ENCODE measurements at regions not wholly inside any gene's neighbourhood (a gene's known extent, or its start where the extent isn't known, plus 50 kb on each side); places are given as distances from the start of the nearest gene placed in this dataset.

DNA sequence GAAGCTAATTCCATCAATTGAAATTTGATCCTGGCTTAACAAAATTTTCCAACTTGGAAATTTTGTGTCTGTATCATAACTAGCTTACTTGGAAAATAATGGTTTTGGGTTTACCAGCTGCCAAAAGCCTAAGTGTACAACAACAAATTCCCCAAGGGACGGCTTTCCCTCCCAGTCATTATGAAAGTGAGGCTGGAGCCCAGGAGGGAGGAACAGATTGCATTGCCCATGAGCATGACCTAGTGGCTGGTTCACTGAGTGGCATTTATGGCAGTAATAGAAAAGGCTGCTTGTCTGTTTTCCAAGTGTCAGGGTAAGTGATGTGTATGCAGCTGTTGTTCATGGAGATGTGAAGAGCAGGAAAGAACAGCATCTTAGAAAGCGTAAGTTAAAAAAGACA is 70.8 kb upstream of the HHIP start:
- Histone ChIP-seq H3K9me3 (ENCODE audit: low read depth) (no peaks in the 10 kb centered on the region), H3K4me2 (ENCODE audit: unreplicated experiment) (no peak overlapping the region), H3K27me3 (replicated peaks; ENCODE audit: insufficient read depth) (no peaks in the 10 kb centered on the region), H3K36me3 (ENCODE audit: low read depth) (no peaks in the 10 kb centered on the region), H3K4me3 (no peak overlapping the region), H3K27ac (no peak overlapping the region), H2AFZ (no peak overlapping the region), H3K4me1 (ENCODE audit: insufficient read depth) (peaks cover 18% of the 10 kb centered on the region), H3K9me2 (ENCODE audit: insufficient read depth) (no peaks in the 10 kb centered on the region), H4K20me1 (ENCODE audit: insufficient read depth) (no peaks in the 10 kb centered on the region), H3F3A (ENCODE audit: insufficient read depth) (peaks cover 15% of the 10 kb centered on the region), H3K79me2 (ENCODE audit: insufficient read depth) (no peaks in the 10 kb centered on the region), H3K9ac (no peak overlapping the region)
- whole genome bisulfite sequencing, 2 experiments (ENCODE audit: low coverage in 1 of 2, low lambda C conversion rate in 2 of 2, missing lambda C conversion rate in 2 of 2): 56 to 65% methylated on average over 2 of the region's 2 CpGs
- in situ Hi-C loops (cut with MboI): no loop called here
- TF ChIP-seq EZH2 (IDR thresholded peaks at IDR 0.05; ENCODE audit: insufficient read depth, poor library complexity, severe bottlenecking): no peak
- TF ChIP-seq EZH2phosphoT487 (IDR thresholded peaks at IDR 0.05; ENCODE audit: insufficient read depth, low read depth): no peak
- peak; percentile 30 for DNase-seq

DNA sequence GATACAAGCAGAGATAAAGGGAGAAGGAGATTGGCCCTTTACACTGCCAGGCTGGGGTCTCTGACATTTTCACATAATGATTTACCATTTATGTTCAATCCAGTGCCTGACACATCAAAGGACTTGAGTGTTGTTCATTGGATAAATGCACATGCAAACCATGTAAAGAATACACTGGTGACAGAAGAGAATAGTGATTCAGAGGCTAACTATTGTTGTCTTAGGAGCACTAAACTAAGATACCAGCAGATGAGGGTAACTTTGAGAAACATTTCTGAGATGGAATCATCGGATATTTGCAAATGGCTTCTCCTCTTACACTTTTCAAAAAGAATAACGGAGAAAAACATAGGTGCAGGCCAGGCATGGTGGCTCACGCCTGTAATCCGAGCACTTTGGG is 67.3 kb upstream of the HHIP start:
- in situ Hi-C loops (cut with MboI): no loop called here
- no peaks in the 10 kb centered on the region for H3K27me3 ChIP-seq (replicated peaks; ENCODE audit: insufficient read depth)
- no peaks in the 10 kb centered on the region for H3K9me3 ChIP-seq (ENCODE audit: low read depth)
- DNase-seq: peak; percentile 46
- H3K9me2 ChIP-seq (ENCODE audit: insufficient read depth): no peaks in the 10 kb centered on the region
- H3K4me2 ChIP-seq (ENCODE audit: unreplicated experiment): no peak overlapping the region
- no peaks in the 10 kb centered on the region for H3K36me3 ChIP-seq (ENCODE audit: low read depth)
- no peaks in the 10 kb centered on the region for H3K79me2 ChIP-seq (ENCODE audit: insufficient read depth)
- peaks cover 49% of the 10 kb centered on the region for H3K4me1 ChIP-seq (ENCODE audit: insufficient read depth)
- no peak for TF ChIP-seq EZH2 (IDR thresholded peaks at IDR 0.05; ENCODE audit: insufficient read depth, poor library complexity, severe bottlenecking)
- no peak for TF ChIP-seq EZH2phosphoT487 (IDR thresholded peaks at IDR 0.05; ENCODE audit: insufficient read depth, low read depth)
- H4K20me1 ChIP-seq (ENCODE audit: insufficient read depth): no peaks in the 10 kb centered on the region
- 94 to 98% methylated on average over 4 of the region's 4 CpGs for WGBS, 2 experiments (ENCODE audit: low coverage in 1 of 2, low lambda C conversion rate in 2 of 2, missing lambda C conversion rate in 2 of 2)
- peaks cover 42% of the 10 kb centered on the region for H3F3A ChIP-seq (ENCODE audit: insufficient read depth)
- H3K9ac ChIP-seq: no peak overlapping the region
- no peak overlapping the region for H2AFZ ChIP-seq
- peak overlapping the region; percentile 27; the same call in 1 of the 2 replicates for H3K27ac ChIP-seq
- H3K4me3 ChIP-seq: no peak overlapping the region

DNA sequence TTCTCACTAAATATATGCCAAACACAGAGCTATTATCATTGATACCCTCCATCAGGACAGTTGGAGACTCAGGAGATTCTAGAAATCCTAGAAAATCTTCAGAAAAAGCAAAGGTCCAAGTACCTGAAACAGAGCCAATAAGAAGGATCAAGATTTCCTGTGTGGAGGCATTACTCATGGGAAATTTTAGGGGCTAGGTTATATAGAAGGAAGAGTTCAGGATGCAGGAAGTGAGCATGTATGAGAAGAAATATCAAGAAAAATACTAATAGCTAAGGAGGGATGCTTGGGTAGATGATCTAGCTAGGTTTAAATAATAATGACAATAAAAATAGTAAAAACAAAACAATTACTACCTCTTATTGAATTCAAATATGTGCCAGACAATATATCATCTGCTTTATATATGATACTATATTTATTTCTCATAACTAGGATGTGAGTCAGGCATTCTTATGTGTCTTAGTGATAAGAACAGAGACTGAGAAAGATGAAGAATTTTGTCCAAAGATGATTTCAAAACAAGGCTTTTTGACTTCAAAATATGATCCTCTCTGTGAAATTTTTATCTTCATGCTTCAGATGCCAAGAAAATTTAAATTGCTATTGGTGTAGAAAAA is 66.4 kb upstream of the HHIP start:
- Histone ChIP-seq H3K36me3 (ENCODE audit: low read depth) (no peaks in the 10 kb centered on the region), H3F3A (ENCODE audit: insufficient read depth) (peaks cover 42% of the 10 kb centered on the region), H3K9ac (no peak overlapping the region), H3K9me3 (ENCODE audit: low read depth) (no peaks in the 10 kb centered on the region), H2AFZ (0 out of 2 replicates have a peak overlapping the region, but pooled peaks have one; percentile 5), H3K27ac (peak overlapping the region; percentile 27), H3K4me1 (ENCODE audit: insufficient read depth) (peaks cover 54% of the 10 kb centered on the region), H3K4me2 (ENCODE audit: unreplicated experiment) (peak overlapping the region; percentile 37), H3K9me2 (ENCODE audit: insufficient read depth) (no peaks in the 10 kb centered on the region), H4K20me1 (ENCODE audit: insufficient read depth) (no peaks in the 10 kb centered on the region), H3K27me3 (replicated peaks; ENCODE audit: insufficient read depth) (no peaks in the 10 kb centered on the region), H3K4me3 (no peak overlapping the region), H3K79me2 (ENCODE audit: insufficient read depth) (no peaks in the 10 kb centered on the region)
- in situ Hi-C loops (cut with MboI): no loop called here
- no peak for TF ChIP-seq EZH2 (IDR thresholded peaks at IDR 0.05; ENCODE audit: insufficient read depth, poor library complexity, severe bottlenecking)
- DNase-seq: peak; percentile 58

DNA sequence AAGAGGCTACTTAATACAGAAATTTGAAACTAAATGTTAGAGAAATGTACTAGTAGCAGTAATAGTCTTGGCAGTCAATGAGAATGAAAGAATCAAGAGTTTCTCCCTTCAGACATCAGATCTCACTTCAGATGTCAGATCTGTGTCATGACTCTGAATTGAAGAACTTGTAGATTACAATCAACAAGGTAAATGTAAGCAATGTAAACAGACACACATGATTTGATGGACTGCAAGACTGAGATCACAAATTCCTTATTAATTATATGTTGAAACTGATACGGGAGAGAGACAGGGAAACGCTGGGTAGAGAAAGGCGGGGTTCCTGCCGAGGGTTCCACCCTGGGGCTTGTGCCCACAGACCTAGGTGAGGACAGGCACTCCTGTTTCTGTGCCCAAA is 65.5 kb upstream of the HHIP start:
- no peaks in the 10 kb centered on the region for H3K27me3 ChIP-seq (replicated peaks; ENCODE audit: insufficient read depth)
- H3K9me2 ChIP-seq (ENCODE audit: insufficient read depth): no peaks in the 10 kb centered on the region
- no peak for DNase-seq
- no peak overlapping the region for H2AFZ ChIP-seq
- H3K9me3 ChIP-seq (ENCODE audit: low read depth): no peaks in the 10 kb centered on the region
- H3K27ac ChIP-seq: no peak overlapping the region
- peaks cover 42% of the 10 kb centered on the region for H3F3A ChIP-seq (ENCODE audit: insufficient read depth)
- in situ Hi-C loops (cut with MboI): no loop called here
- H3K4me1 ChIP-seq (ENCODE audit: insufficient read depth): peaks cover 54% of the 10 kb centered on the region
- WGBS, 2 experiments (ENCODE audit: low coverage in 1 of 2, low lambda C conversion rate in 2 of 2, missing lambda C conversion rate in 2 of 2): 55 to 61% methylated on average over 4 of the region's 4 CpGs
- no peaks in the 10 kb centered on the region for H3K79me2 ChIP-seq (ENCODE audit: insufficient read depth)
- TF ChIP-seq EZH2phosphoT487 (IDR thresholded peaks at IDR 0.05; ENCODE audit: insufficient read depth, low read depth): no peak
- no peak for TF ChIP-seq EZH2 (IDR thresholded peaks at IDR 0.05; ENCODE audit: insufficient read depth, poor library complexity, severe bottlenecking)
- peak overlapping the region; percentile 37 for H3K4me2 ChIP-seq (ENCODE audit: unreplicated experiment)
- no peak overlapping the region for H3K4me3 ChIP-seq
- no peak overlapping the region for H3K9ac ChIP-seq
- H4K20me1 ChIP-seq (ENCODE audit: insufficient read depth): no peaks in the 10 kb centered on the region
- no peaks in the 10 kb centered on the region for H3K36me3 ChIP-seq (ENCODE audit: low read depth)
